ENCODE measurements at regions not wholly inside any gene's neighbourhood (a gene's known extent, or its start where the extent isn't known, plus 50 kb on each side); places are given as distances from the start of the nearest gene placed in this dataset.

DNA sequence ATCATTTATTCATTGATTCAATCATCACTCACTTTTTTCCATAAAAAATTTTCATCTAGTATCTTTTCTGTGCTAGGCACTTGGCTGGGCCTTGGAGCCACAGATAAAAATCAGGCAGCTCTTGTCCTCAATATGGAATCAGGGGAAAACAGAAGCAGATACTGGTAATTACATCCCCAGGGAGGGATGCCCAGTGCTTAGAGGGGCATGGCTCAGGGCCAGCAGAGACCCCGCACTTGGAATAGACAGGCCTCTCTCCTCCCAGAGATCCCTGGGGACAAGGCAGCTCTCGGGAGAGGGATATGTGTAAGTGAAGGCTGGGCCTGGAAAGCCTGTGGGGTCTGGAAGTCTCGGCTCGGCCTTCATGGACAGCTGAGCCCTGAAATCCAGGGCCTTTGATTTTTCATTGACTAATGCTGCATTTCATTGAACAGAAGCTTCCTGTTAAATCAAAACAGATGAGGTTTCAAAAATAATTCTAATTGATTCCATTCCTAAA is 180.4 kb downstream of the FOXD2 start:
- in situ Hi-C loops (cut with HindIII; ENCODE audit: low sequenced_read_pairs) = no loop called here
- no peak for DNase-seq (ENCODE audit: low spot score)

DNA sequence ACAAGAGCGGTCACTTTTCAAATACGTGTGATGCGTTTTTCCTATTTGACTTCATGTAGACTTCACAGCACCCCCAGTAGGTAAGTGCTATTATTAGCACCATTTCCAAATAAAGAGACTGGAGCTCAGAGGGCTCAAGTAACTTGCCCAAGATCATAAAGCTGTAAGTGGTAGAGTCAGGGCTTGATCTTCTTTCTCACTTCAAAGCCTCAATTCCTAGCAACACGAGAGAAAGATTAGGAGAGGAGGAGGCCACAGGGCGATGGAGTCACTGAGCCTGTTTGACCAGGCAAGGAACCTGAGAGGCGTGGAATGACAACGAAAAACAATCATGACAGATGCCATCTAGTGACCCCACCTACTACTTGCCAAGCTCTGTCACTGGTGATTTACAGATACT is 181.0 kb downstream of the FOXD2 start:
- no peak for DNase-seq (ENCODE audit: low spot score)
- in situ Hi-C loops (cut with HindIII; ENCODE audit: low sequenced_read_pairs) = no loop called here

DNA sequence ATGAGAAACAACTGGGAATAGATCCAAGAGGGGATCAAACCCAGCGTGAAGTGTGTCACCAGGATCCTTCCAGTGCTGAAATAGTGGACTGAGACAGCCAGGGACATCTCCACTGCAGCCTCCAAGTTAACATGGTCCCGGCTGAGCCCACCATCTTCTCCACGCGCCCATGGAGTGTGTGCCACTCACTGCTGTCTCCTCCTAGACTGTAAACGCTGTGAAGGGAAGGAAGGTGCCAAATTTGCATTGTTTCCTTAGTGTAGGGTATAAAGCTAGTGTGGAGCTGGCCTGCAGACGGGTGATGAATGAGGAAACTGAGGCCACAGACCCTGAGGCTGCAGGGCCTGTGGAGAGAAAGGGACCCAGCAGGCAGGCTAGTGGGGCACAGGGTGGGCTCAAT is 183.6 kb downstream of the FOXD2 start:
- in situ Hi-C loops (cut with HindIII; ENCODE audit: low sequenced_read_pairs) = no loop called here
- DNase-seq (ENCODE audit: low spot score) = no peak

DNA sequence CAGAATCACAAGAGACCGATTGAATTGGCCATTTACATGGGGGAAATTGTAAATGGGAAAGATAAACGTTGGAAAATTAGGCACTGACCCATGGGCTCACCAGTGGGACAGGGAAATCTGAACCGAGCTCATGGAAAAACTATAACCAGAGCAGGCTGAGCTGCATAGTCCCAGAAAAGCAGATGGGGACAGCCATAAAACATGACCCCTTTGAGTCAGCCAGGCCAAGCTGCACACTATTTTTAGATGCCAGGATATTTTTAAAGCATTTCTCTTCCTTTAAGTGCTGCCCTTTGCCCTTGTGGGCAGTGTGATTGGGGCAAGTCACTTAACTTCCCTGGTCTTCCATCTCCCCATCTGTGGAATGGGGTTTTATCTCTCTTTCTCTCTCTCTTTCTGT is 184.1 kb downstream of the FOXD2 start:
- in situ Hi-C loops (cut with HindIII; ENCODE audit: low sequenced_read_pairs) = no loop called here
- no peak for DNase-seq (ENCODE audit: low spot score)

DNA sequence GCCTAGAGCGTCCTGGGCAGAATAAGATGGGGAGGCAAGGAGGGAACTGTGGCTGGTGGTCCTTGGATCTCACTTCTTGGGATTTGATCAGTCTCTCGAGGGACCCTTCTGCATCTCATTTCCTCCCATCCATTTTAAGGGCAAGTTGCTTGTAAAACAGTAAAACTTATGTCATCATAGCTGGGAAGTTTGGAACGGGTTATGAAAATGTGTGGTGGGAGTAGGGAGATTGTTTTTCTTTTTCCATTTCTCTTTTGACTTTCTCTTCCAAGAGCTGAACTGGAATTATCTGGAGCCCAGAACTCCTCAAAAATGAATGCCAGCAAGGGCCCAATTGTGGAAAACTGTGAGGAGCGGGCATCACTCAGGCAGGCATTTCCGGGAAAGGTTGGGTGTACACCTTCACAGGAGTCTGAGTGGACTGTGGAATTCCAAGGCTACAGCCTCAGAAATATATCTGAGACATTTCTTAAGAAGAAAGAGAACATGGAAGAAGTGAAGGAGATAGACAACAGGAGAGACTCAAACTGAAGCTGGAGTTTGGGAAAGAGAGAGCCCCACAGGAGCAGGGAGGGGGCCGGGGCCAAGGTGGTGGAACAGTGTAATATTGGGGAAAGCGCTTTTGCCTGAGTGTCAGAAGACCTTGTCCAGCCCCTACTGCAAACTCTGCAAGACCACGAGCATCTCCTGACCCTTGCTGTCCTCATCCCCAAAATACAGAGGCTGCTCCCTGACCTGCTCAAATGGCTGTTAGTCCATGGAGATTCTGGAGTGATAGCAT is 185.1 kb downstream of the FOXD2 start:
- DNase-seq (ENCODE audit: low spot score) = no peak
- in situ Hi-C loops (cut with HindIII; ENCODE audit: low sequenced_read_pairs) = no loop called here

DNA sequence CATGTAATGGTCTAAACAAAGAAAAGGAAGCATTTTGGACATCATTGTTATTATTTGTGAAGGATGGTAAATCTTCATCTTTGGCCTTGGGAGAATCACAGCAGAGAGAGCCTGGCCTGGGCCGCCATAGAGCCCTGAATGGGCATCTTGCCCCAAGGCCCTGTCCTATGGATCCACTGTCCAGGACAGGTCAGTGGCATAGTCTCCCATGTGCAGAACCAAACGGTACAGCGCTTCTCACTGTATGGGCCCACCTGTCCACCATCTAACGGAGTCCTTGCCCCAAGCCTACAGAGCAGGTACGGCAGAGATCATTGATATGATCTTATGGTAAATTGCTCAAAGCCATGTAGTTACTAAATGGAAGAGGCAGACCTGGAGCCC is 185.7 kb downstream of the FOXD2 start:
- in situ Hi-C loops (cut with HindIII; ENCODE audit: low sequenced_read_pairs) = no loop called here
- no peak for DNase-seq (ENCODE audit: low spot score)

DNA sequence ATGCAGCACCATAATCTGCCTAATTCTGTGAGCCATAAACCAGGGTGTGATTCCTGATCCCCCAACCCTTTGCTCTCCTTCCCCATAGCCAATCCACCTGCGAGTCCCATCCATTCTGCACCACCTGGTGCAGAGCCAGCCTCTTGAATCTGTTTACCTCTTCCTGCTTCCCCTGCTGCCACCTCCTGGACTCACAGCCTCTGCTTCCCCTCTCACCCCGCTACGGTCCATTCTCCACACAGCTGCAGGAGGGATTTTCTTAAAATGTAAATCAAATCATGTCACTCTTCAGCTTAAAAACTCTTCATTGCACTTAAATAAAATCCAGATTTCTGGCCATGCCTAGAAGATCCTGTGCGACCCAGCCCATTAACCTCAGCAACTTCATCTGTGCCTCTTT is 186.7 kb downstream of the FOXD2 start:
- in situ Hi-C loops (cut with HindIII; ENCODE audit: low sequenced_read_pairs) = no loop called here

DNA sequence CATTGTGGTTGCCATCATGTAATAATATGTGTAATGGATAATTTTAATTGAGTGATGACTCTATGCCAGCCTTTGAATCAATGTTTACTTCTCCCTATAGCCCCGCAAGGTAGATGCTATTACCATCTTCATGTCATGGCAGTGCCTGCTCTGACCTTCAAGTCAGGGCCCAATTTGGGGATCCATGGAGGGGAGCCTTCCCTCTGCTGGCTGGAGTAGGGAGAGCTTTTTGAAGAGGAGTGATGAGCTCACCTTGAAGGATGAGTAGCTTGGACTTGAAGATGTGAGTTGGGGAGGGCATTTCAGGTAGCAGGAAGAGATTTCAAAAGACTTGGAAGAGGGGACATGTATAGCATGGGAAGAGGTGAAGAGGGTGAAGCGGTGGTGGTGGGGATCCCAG is 189.2 kb downstream of the FOXD2 start:
- in situ Hi-C loops (cut with HindIII; ENCODE audit: low sequenced_read_pairs) = no loop called here
- DNase-seq (ENCODE audit: low spot score) = no peak

More for the DNA sequence above, 186.7 kb downstream of the FOXD2 start:
- DNase-seq (ENCODE audit: low spot score) = no peak

DNA sequence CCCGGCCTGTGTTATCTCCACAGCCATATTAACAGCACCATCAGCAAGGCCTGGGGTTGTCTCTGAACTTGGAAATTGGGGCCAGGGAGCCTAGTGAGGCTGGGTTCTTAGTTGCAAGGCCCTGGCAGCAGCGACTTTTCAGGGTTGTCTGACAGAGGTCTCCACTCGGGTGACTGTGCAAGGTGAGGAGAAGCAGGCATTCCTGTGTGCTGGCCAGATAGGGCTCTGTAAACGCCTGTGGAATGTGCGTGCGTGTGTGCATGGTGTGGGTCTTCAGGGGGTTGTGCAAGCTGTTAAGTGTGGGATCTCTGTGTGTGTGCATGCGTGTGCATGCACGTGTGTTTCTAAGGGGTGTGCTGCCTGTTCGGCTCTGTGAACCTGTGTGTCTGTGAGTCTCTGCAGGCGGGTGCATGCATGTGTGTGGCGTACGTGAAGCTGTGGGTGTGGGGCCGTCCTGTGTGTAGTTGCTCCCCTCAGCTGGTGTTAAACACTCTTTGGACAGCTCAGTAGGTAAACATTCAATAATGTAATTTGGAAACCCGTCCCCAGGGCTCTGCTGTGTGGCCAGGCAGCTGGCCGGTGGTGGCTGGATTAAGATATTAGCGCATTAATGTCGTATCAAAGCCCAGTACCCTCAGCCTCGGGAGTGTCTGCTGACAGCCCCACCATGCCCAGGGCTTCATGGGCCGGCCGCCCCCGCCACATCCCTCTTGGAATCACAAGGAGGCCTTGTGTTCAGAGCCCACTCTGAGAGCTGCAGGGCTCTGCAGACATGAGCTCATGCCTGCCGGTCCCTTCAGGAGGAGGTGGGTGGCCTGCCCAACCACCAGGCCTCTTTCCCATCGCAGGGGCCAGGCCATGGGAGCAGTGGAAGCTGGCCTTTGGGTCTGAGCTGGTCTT is 189.9 kb downstream of the FOXD2 start:
- in situ Hi-C loops (cut with HindIII; ENCODE audit: low sequenced_read_pairs) = no loop called here
- no peak for DNase-seq (ENCODE audit: low spot score)

DNA sequence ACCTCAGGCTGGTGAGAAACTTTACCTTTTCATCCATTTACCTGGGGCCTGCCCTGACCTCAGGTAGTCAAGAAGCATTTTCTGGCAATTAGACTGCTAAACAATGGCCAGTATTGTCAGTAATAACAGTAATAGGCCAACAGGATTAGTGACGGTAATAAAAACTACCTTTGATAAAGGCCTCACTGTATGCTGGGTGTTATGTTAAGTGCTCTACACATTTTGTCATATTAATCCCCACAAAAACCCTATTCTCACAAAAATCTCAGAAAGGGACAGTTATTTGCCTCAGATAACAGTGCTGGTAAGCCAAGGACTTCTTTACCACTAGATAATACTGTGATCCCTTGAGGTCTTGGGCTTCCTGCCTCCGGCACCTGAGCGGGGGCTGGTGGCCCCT is 191.4 kb downstream of the FOXD2 start:
- DNase-seq (ENCODE audit: low spot score) = no peak
- in situ Hi-C loops (cut with HindIII; ENCODE audit: low sequenced_read_pairs) = no loop called here

DNA sequence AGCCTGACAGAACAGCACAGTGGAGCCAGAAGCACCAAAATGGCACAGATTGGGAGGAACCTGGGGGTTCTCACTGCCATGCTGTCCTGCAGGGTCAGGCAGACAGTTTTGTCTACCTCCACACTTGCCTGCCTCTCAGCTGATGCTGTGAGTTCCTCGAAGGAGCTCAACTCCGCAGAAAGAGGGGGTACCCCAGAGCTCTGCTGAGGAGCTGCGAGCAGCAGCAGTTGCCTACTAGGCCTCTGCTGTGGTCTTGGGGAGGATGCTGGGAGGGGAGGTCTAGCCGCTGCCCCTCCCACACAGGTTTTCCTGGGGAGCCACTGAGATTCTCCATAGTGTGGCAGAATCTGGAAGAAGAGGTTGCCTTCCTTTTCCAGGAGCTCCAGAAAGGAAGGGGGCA is 192.5 kb downstream of the FOXD2 start:
- no peak for DNase-seq (ENCODE audit: low spot score)
- in situ Hi-C loops (cut with HindIII; ENCODE audit: low sequenced_read_pairs) = no loop called here

DNA sequence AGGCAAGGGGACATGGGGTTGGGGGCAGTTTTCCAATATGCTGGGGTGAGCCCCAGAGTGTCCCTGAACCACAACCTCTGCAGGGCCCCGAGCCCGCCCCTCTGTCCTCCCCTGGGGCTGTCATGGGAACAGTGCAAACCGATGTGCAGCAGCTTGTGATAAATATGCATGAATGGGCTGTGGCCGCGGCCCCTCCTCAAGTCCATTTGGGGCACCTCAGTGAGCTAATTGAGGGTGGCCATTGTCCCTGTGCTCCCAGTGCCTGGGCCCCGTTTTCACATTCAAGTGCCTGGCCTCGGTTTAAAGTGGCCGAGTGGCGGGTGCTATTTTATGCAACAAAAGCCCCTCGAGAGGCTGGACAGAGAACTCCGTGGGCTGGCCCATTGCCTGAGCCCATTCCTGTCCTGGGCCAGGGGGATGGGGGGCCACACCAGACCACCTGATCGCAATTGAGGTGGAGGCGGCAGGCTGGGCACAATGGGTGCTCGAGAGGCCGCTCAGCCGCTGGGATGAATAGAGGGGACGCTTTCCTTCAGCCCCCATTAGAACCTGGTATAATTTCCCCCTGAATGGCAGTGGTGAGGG is 193.7 kb downstream of the FOXD2 start:
- in situ Hi-C loops (cut with HindIII; ENCODE audit: low sequenced_read_pairs) = no loop called here
- DNase-seq (ENCODE audit: low spot score) = no peak

DNA sequence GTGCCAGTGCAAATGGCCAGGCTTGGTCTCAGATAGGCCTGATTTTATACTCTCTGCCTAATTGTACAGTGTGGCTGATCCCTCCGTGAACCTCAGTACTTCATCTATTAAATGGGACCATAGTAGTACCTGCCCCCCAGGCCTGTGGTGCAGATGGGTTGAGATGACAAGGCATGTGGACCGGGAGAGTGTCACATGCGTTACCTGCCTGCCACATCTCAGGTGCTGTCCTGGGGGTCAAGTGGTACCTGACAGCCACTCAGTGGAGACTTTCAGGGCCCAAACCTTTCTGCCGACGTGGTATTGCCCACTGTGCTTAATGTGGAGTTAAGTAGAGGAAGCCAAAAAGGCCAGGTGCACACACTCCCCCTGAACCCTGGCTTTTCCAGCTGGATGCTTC is 197.3 kb downstream of the FOXD2 start:
- in situ Hi-C loops (cut with HindIII; ENCODE audit: low sequenced_read_pairs) = no loop called here
- DNase-seq (ENCODE audit: low spot score) = no peak

DNA sequence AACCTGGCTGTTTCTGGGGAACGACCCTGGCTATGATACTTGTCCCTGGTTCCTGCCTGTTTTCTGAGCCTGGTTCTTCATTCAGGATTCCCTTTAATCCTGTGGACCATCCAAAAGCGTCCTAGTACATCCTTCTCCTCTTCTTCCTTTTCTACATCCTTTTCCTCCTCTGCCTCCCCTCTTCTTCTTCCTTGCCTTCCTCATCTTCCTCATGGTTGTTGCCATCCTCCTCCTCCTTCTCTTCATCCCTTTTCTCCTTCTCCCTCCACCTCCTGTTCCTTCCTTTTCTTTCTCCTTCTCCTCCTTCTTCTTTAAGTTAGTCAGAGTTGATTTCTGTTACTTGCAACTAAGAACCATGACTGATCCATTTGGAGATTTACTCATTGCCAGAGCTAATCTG is 197.8 kb downstream of the FOXD2 start:
- DNase-seq (ENCODE audit: low spot score) = no peak
- in situ Hi-C loops (cut with HindIII; ENCODE audit: low sequenced_read_pairs) = no loop called here

DNA sequence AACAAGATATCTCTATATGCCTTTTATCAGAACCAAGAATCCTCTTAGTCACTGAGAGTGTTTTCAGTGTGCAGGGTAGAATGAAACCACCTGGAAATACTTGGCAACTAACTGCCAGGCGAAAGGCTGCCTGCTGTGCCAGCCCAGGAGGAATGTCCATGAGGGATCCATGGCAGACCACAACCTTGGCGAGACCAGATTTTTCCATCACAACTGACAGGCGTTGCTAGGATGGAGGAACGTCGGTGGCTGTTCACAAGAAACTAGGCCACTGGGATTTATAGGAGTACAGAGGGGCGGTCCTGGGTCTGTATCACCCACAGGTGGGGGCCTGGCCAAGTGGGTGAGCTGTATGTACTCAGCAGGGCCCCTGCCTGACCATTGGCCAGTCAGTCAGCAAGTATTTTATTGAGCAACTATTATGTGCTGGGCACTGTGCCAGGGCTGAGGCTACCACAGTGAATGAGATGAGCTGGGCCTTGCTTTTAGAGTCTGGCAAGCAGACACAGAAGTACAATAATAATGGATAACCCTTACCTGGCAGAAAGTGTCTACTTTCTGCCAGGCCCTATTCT is 199.4 kb downstream of the FOXD2 start:
- no peak for DNase-seq (ENCODE audit: low spot score)
- in situ Hi-C loops (cut with HindIII; ENCODE audit: low sequenced_read_pairs) = no loop called here

DNA sequence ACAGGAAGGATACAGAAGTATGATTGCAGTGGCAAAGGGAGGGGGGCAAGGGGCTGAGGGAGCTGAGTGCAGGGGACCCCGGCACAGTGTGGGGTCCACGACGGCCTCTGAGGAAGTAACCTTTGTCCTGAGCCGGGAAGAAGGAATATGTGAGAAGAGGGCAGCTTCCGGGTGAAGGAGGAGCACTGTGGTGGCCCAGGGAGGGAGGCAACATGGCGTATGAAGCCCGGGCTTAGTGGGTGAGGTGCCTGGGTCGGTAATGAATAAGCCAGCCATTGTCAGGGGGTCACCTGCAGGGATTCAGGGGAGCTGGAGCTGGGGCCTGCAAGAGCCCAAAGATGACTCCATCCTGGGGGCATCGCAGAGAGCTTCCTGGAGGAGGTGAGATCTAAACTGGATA is 200.4 kb downstream of the FOXD2 start:
- in situ Hi-C loops (cut with HindIII; ENCODE audit: low sequenced_read_pairs) = no loop called here
- no peak for DNase-seq (ENCODE audit: low spot score)

DNA sequence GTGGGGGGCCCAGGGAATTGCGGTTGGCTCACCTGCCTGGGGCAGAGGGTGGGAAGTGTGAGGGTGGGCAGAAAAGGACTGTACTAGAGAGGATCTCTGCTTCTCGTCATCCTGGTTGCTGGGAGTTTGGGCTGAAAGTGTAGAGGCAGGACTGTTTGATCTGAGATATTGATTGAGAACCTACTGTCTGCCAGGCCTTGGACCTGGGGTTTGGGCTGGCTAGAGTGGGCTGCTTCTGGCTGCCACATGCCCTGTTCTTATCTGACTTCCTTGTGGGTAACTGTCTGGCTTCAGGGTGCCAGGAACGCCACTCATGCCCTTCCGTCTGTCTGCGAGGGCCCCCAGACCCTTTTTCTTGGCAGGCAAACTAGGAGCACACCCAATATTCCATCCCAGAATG is 200.9 kb downstream of the FOXD2 start:
- in situ Hi-C loops (cut with HindIII; ENCODE audit: low sequenced_read_pairs) = no loop called here
- no peak for DNase-seq (ENCODE audit: low spot score)

DNA sequence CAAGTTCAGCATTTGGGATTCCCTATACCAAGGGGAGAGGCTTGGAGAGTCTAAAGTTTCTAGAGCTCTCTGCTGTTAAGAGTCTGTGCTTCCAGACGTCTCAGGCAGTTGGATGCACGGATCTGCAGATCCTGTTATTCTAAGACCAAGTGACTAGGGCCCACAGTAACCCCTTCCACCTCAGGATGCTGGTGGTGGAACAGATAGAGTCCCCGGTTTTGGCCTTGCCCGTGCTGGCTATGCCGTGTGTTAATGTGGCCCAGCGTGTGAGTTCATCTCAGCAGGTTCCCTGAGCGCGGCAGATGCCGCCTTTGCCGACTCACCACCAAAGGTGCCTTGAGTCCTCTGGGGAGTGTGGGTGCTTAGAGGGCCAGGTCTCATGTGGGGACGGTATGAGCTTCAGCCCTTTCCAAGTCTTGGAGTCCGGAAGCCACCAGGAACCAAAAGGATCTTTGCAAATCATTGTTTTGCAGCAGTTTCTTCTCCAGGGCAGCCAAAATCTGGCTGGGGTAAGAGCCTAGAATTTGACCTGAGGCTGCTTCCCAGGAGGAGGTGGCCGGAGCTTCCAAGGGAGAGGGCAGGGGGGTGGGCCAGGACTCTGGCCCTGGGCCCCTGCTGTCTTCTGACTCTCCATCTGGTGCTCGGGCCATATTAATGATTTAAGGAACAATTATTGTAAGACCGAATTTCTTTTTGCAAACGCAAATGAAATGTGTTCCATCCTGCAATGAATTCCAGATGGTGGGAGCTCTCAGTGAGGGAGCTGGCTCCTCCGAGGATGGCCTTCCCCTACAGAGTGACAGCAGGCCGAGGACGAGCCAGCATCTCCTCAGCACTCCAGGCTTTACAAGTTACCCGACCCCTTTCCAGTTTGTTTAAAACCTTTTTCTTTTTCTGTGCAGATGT is 205.7 kb downstream of the FOXD2 start:
- in situ Hi-C loops (cut with HindIII; ENCODE audit: low sequenced_read_pairs) = no loop called here
- no peak for DNase-seq (ENCODE audit: low spot score)

DNA sequence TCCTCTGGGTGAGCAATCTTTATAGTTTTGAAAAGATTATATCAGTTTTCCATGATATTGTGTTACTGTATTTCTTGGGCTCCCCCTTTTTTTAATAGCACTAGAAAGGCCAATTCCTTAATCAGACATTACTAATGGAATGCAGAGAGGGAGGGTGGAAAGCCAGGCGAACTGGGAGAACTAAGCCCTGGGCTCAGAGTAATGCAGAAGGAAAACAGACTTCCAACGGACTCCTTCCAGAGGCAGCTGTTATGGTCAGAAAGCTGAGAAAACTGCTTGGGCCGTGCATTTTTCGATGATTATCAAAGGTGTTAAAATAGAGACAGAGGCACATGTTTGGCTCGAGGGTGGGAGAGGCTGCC is 206.3 kb downstream of the FOXD2 start:
- no peak for DNase-seq (ENCODE audit: low spot score)
- in situ Hi-C loops (cut with HindIII; ENCODE audit: low sequenced_read_pairs) = no loop called here
